Ishikawa (cell line): ENCODE measurements at regions not wholly inside any gene's neighbourhood (a gene's known extent, or its start where the extent isn't known, plus 50 kb on each side); places are given as distances from the start of the nearest gene placed in this dataset.

ENCODE experiments used
- TAF1 ChIP-seq: IDR thresholded peaks from 2 replicates; pipeline ENCODE4 v1.6.1; 2012; ENCODE audit warnings: low read depth, mild to moderate bottlenecking
- TCF12 ChIP-seq: IDR thresholded peaks from 2 replicates; pipeline ENCODE4 v1.6.1; 2012; ENCODE audit warnings: low read depth

DNA sequence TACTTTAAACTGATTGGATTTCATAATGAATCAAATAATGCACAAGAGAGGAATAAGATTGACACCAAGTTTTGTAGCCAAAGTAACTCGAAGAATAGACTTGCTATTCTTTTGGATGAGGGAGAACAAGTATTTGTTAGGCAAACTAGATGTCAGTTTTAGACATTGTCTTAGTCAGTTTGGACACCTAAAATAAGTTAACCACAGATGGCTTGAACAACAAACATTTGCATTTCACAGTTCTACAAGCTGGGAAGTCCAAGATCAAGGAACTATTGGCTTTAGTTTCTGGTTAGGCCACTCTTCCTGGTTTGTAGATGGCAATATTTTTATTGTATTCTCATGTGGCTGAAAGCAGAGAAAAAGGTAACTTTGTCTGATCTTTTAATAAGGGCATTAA lies 61.3 kb upstream of the OSTN start:
- TF ChIP-seq TAF1 (no peak), TCF12 (no peak)
